A673 (cell line): ENCODE measurements at regions not wholly inside any gene's neighbourhood (a gene's known extent, or its start where the extent isn't known, plus 50 kb on each side); places are given as distances from the start of the nearest gene placed in this dataset.

Experiments used
- BruUV-seq: library from RNA; stranded (reverse); fragments of 400-500 nt; replicated peaks from 2 replicates; lab custom pipeline; 2021; lab: Mats Ljungman, UMichigan
- CTCF ChIA-PET: fragments of 300-600 bp; sonication (Branson Sonifier 250); formaldehyde crosslinking; loops from one replicate; lab custom pipeline; 2022; ENCODE audit warnings: antibody characterized with exemption; lab: Charles Lee
- POLR2A ChIA-PET: fragments of 300-600 bp; sonication (Branson Sonifier 250); formaldehyde crosslinking; loops from one replicate; lab custom pipeline; 2022; ENCODE audit warnings: antibody characterized with exemption; ENCODE audit not compliant: low non-redundant PET; lab: Charles Lee
- DNase-seq: peaks from one replicate; pipeline ENCODE4 v3.0.0-alpha.2; 2015; ENCODE audit warnings: low spot score
- H3K27ac ChIP-seq: fragments of 200-600 bp; sonication (generic); 2 replicates; pipeline ENCODE4 v1.5.1; 2016; ENCODE audit warnings: mixed run types, low read depth, mild to moderate bottlenecking, mixed read lengths, antibody characterized with exemption, low read length; ENCODE audit not compliant: poor library complexity, severe bottlenecking
- H3K27me3 ChIP-seq: fragments of 200-600 bp; sonication (generic); replicated peaks from 2 replicates; pipeline ENCODE4 v1.6.1; 2017; ENCODE audit warnings: mixed run types, low read depth, mild to moderate bottlenecking, mixed read lengths, antibody characterized with exemption, low read length; ENCODE audit not compliant: insufficient read depth, poor library complexity
- H3K36me3 ChIP-seq: fragments of 200-600 bp; sonication (generic); 2 replicates; pipeline ENCODE4 v1.6.1; 2016; ENCODE audit warnings: mixed run types, mild to moderate bottlenecking, mixed read lengths, antibody characterized with exemption, low read length; ENCODE audit not compliant: insufficient read depth, poor library complexity, severe bottlenecking
- H3K4me1 ChIP-seq: fragments of 200-600 bp; sonication (generic); 2 replicates; pipeline ENCODE4 v1.6.1; 2017; ENCODE audit warnings: mixed run types, mild to moderate bottlenecking, mixed read lengths, antibody characterized with exemption, low read length; ENCODE audit not compliant: insufficient read depth, poor library complexity, severe bottlenecking
- H3K4me3 ChIP-seq: fragments of 200-600 bp; sonication (generic); 2 replicates; pipeline ENCODE4 v1.5.1; 2016; ENCODE audit warnings: low read depth, mixed run types, mild to moderate bottlenecking, mixed read lengths, low read length; ENCODE audit not compliant: poor library complexity, severe bottlenecking
- H3K9me3 ChIP-seq: fragments of 200-600 bp; sonication (generic); 2 replicates; pipeline ENCODE4 v1.6.1; 2016; ENCODE audit warnings: mixed run types, low read depth, mild to moderate bottlenecking, mixed read lengths, antibody characterized with exemption, low read length; ENCODE audit not compliant: poor library complexity, severe bottlenecking
- CTCF ChIP-seq: fragments of 300-800, 200-600 bp; sonication (generic); conservative IDR thresholded peaks from 2 replicates; pipeline ENCODE4 v1.5.1; 2017; ENCODE audit warnings: low read depth, mild to moderate bottlenecking, antibody characterized with exemption, low read length, moderate library complexity, mixed read lengths
- EZH2 ChIP-seq: fragments of 200-600 bp; sonication (generic); IDR thresholded peaks from 2 replicates; pipeline ENCODE4 v1.6.1; 2017; ENCODE audit warnings: borderline replicate concordance, low read depth, mild to moderate bottlenecking, mixed read lengths, antibody characterized with exemption, low read length; ENCODE audit not compliant: poor library complexity, severe bottlenecking
- intact Hi-C: fragments of 100-400 bp; cut with micrococcal nuclease; formaldehyde crosslinking; loops from one replicate; pipeline ENCODE4 v1.10.0; 2022; ENCODE audit not compliant: unreplicated experiment

DNA sequence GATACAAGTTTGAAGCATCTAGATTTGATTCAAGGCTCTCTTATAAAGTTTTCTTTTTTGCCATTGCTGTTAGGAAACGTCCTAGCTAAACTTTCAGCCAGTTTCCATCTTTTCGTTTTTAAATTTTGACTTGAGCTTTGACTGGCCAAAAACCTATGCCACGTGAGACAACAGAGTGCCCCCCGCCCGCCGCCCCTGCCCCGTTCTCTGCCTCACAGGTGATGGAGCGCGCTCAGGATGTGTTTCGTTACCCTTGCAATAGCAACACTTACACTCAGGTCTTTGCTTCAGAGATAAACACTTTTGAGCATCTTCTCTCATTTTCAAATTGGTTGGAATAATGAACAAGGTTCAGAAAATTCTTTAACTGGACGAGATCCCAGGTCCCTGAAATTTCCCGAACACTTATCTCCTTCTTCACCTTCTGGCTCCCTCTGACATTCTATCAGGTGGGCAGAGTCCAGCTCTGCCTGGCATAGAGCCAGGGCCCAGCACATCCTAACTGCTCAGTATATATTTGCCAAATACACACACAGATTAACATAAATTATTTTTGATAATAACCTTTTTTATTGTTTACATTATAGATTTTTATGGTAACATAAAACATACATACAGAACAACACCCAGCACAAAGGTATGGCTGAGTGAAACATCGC is 301.1 kb downstream of the IRS2 start:
- BruUV-seq = no TSS peak
- no peak overlapping the region for H3K27ac ChIP-seq
- TF ChIP-seq EZH2 (no peak), CTCF (no peak)
- H3K36me3 ChIP-seq = no peaks in the 10 kb centered on the region
- H3K27me3 ChIP-seq = no peaks in the 10 kb centered on the region
- CTCF ChIA-PET = no interaction called here
- intact Hi-C loops = no loop called here
- no peak overlapping the region for H3K4me3 ChIP-seq
- H3K9me3 ChIP-seq = no peaks in the 10 kb centered on the region
- POLR2A ChIA-PET = no interaction called here
- no peaks in the 10 kb centered on the region for H3K4me1 ChIP-seq
- no peak for DNase-seq

DNA sequence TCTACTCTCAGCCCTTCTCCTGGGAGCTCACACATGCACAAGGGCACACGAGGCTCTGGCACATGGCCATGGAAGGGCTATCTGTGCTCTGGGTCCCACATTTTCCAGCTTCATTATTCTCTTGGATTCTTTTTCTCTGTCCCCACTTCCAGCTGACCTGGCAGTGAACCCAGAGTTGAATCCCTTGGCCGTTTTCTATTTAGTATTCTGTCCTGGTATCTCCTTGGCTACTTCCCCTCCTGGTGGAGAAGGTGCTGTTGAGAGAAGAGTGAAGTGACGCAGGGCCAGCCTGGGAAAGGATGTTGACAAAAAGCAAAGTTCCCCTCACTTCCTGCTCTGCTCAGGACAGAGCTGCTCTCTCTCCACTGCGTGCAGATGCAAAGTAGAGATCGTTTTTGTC is 303.1 kb downstream of the IRS2 start:
- Histone ChIP-seq H3K36me3 (no peaks in the 10 kb centered on the region), H3K4me3 (no peak overlapping the region), H3K9me3 (no peaks in the 10 kb centered on the region), H3K27me3 (no peaks in the 10 kb centered on the region), H3K4me1 (no peaks in the 10 kb centered on the region), H3K27ac (no peak overlapping the region)
- POLR2A ChIA-PET = no interaction called here
- TF ChIP-seq CTCF (no peak), EZH2 (no peak)
- no peak for DNase-seq
- CTCF ChIA-PET = no interaction called here
- intact Hi-C loops = no loop called here
- BruUV-seq = no TSS peak

GRCh38 chr13:109481040-109481439 is 305.3 kb downstream of the IRS2 start:
- no peak overlapping the region for H3K4me3 ChIP-seq
- DNase-seq = no peak
- H3K36me3 ChIP-seq = no peaks in the 10 kb centered on the region
- H3K27ac ChIP-seq = no peak overlapping the region
- TF ChIP-seq CTCF = no peak
- no peak for TF ChIP-seq EZH2
- CTCF ChIA-PET = no interaction called here
- no peaks in the 10 kb centered on the region for H3K4me1 ChIP-seq
- no peaks in the 10 kb centered on the region for H3K27me3 ChIP-seq
- H3K9me3 ChIP-seq = no peaks in the 10 kb centered on the region
- POLR2A ChIA-PET = no interaction called here
- no TSS peak for BruUV-seq
- intact Hi-C loops = no loop called here
